ENCODE measurements at regions not wholly inside any gene's neighbourhood (a gene's known extent, or its start where the extent isn't known, plus 50 kb on each side); places are given as distances from the start of the nearest gene placed in this dataset.

DNA sequence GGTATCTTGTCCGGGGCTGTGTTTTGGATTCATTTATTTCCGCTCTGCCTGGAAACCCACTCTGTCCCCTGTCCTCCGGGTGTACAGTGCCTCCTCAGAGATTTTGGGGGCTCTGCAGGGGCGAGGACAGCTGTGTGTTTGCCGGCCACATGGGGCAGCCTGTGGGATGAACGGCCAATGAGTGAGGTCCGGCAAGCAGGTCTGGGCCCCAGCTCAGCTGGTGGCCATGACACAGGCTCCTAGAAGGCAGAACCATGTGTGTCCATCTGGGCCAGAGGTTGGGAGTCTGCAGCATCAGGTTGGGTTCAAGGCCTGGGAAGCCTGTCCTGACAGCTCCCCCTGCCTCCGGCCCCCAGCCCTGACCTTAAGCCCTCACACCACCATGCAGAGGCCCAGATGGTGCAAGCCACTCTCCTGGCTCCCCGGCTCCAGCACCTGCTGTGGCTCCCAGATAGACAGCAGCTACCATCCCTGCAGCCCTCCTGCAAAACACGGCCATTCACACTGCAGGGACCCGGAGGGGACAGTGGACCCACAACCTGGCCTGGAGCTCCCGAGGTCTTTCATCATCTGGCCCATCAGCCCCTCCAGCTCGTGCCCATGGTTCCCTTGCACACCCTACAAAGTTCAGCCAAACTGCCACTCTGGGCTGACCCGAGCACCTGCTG lies 220.1 kb upstream of the C14orf180 start:
- DNase-seq = no peak

GRCh38 chr14:104359969-104360442 lies 219.6 kb upstream of the C14orf180 start:
- DNase-seq = no peak

DNA sequence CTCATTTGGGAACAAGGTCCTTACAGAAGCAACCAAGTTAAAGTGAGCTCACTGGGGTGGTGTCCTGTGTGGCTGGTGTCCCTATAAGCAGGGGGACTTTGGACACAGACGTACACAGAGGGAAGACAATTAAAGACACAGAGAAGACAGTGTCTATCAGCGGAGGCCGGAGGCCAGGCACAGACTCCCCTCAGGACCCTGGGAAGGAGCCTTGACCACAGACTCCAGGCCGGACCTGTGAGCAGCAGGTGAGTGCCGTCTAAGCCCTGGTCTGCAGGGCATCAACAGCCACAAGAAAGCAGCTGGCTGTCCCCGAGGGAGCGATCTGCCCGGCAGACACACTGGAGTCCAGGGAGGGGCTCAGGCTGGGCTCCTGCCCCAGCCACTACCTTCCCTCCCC lies 219.1 kb upstream of the C14orf180 start:
- no peak for DNase-seq

GRCh38 chr14:104361101-104361591 lies 218.4 kb upstream of the C14orf180 start:
- no peak for DNase-seq

DNA sequence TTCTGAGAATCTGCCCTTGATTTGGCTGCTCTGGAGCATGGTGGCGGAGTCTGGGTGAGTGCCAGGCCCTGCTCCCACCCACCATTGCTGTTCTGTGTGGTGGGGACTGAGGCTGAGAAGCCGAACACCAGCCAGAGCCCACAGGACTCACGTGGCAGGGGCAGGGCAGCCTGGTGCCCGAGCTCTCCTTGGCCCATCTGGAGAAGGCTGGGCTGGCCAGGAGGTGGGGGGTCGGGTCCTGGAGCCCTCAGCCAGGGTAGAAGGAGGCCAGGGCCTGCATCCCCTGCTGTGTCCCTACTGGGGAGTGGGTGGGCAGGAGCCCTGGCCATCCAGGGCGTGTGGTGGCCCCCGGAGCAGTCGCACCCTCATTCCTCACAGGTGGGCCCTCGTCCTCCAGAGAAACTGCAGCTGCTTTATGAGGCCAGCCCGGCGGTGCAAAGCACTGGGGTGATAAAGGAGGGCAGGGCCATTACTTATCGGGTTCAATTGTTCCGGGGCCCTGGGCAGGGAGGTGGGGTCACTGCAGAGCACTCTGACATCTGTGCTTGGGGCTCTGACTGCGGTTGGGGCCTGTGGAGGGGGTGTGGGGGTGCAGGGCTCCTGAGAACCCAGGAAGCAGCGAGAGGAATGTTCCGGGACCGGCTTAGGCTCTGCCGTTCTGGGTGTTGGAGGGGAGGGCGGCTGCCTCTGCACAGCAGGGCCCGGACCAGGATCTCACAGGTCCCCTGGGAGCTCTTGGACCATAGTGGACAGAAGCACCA lies 217.5 kb upstream of the C14orf180 start:
- no peak for DNase-seq

DNA sequence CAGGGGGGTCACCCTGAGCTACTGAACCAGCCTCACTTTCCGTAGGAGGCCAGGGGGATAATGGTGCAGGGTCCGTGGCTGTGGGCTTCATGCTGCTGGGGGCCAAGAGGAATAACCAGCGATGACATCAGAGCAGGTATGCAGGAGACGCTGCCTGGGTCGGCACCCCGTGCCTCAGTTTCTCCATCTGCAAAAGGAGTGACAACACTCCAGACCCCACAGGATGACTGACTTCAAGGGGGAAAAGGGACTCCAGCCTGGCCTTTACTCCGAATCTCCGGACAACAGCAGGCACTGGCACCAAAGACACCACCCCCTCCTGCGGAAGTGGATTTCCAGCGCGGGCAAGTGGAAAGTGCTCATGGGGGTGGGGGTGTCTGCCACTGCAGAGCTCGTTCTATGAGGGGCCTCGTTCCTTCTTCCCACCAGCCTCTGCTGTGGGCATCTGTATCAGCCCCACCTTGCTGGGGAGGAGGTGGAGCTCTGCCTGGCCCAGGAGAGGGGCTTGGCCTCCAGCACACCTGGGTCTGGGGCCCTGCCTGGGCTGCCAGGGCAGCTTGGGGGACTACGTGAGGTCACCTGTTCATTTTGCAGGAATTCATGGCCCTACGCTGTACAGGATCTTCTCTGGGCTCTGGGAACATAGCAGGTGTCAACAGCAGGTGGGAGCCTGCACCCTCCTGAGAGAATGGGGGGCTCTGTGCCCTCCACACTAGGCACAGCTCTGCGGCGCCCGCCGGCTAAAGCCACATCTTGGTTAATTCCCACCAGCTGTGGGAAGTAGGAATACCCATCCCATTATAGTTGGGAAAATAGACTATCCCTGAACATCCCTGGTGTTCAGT lies 216.6 kb upstream of the C14orf180 start:
- no peak for DNase-seq

DNA sequence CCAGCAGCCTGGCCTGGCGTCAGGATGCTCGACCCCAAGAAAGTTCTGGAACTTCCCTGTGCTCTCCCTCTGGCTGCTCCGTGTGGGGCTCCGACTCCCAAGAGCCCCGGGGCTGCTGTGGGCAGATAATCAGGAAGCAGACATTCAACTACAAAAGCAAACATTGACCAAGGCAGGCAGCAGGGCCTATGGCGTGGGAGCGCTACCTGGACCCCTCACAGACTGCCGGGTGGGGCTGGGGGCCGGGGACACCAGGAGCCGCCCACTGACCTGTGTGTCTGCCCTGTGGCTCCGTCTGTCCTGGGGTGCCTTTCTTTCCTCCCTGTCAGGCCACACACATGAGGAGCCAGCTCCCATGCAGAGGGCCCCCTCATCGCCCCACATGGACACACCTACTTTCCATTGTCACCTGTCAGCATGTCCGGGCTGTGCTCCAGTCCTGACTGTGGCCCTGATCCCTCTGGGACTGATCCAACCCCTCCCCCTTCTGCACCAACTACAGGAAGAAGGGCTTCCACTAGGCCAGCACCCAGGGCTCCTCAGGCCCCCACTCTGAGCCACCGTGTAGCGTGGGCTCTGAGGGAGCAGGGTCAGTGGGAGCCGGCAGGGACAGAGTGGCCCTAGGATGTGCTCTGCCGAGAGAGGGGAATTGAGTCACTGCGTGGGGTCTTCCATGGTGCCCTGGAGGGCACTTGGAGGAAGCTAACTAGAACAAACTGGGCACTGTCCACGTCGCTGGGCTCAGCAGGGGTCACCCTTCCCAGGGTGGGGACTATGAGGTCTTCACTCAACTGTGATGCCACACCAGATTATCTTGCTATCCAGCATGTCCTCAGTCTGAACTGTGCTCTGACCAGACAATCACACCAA lies 215.4 kb upstream of the C14orf180 start:
- DNase-seq = no peak

GRCh38 chr14:104364830-104365229 lies 214.7 kb upstream of the C14orf180 start:
- DNase-seq = no peak

DNA sequence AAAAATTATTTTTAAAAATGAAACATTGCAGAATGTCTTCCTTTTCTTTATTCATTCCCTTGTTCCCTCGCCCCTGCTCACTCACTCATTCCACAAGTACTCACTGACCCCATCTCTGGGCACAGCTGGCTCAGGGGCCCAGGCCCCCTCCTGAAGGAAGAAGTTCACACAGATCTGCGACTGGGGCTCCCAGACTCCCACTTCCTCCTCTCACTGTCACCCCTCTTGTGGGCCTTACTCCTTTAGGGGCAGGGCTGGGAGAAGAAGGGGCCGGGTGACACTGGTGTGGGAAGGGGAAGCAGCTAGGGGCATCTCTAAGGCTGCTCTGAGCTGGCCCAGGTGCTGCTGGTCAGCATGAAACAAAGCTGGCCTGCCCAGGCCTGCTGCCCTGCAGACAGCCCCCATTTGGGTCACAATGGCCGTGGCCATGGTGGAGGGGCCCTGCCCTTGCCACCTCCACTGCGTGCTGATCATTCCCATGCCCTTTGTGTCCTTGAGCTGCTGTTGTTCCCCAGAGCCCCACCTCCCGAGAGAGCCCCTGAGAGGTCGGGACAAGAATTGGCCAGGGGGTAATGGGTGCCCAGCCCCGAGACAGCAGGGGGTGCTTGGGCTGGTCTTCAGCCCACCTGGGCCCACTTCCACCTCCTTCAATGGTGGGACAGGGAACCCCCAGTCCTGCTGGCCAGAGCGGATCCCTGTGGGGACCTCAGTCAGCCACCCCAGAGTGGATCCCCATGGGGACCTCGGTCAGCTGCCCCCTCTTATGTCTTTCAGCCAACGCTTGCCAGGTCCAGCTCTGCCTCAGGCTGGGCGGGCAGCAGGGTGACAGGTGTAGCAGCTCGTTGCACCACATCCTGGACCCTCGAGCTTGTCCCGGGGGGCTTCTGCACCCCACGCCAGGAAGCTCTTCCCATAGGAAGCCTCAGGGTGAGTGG lies 212.4 kb upstream of the C14orf180 start:
- DNase-seq = no peak

GRCh38 chr14:104367866-104368750 lies 211.5 kb upstream of the C14orf180 start:
- DNase-seq = no peak

DNA sequence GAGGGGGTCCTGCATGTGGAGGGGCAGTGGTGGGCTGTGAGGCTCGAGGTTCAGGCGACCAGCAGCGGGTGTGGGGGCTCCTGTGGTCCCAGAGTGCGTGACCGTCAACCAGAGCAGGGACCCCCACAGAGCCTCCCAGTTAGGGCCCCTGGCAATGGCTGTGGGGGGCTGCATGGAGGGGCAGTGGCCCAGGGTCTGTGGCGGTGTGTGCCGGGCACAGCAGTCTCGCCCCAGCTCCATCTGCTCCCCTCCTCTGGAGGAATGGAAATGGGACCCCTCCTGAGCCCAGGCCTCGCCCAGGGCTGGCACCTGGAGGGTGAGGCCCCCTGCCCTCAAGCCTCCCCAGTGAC lies 210.8 kb upstream of the C14orf180 start:
- no peak for DNase-seq

GRCh38 chr14:104369208-104369607 lies 210.4 kb upstream of the C14orf180 start:
- DNase-seq = no peak

GRCh38 chr14:104370256-104370870 lies 209.2 kb upstream of the C14orf180 start:
- DNase-seq = no peak

DNA sequence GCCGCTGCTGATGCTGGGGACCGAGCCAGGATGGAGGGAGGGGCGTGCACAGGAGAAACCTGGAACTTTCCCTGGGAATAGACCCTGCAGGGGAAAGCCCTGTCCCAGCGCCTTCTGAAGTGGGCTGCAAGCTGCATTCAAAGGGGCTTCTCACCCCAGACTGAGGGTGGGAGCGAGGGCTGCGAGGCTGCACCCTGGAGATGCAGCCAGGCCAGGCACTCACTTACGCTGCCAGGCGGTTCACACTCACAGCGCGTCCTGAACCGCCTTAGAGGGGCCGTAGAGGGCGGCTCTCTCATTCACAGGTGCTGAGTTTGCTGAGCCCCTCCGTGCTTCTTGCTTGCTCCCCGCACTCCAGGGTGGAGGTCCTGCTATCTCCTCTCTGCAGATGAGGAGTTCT lies 208.5 kb upstream of the C14orf180 start:
- DNase-seq = no peak

GRCh38 chr14:104371917-104372316 lies 207.6 kb upstream of the C14orf180 start:
- DNase-seq = no peak

- DNase-seq = no peak
Observed at GRCh38 chr14:104372390-104373054, 207.0 kb upstream of the C14orf180 start.

- DNase-seq = no peak
Observed at GRCh38 chr14:104373055-104373854, 206.3 kb upstream of the C14orf180 start.
